ENCODE measurements at regions not wholly inside any gene's neighbourhood (a gene's known extent, or its start where the extent isn't known, plus 50 kb on each side); places are given as distances from the start of the nearest gene placed in this dataset.

DNA sequence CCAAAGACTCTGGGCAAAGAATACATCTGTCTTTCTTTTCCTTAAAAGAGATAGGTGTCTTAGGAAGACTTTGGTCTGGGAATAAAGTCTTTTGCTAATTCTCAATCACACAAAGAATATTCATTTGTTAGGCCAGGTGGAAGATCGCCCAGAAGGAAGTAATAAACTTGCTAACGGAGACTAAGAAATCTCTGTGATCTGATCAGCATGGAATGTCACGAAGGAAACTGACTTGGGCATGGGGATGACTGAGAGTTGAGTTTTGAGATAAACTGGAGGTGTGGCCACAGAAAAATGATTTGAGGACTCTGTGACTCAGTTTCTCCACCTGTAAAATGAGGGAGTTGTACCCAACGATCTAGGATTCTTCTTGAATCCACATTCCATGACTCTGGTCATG, 161.1 kb upstream of the SVIL start:
- H2AFZ ChIP-seq (ENCODE audit: low read depth, low read length): no peak overlapping the region
- no peaks in the 10 kb centered on the region for H3K4me1 ChIP-seq (ENCODE audit: insufficient read depth, low read length)
- no peaks in the 10 kb centered on the region for H3K36me3 ChIP-seq (ENCODE audit: insufficient read depth, low read length)
- H3K27me3 ChIP-seq (ENCODE audit: insufficient read depth, low read length): peaks cover 3% of the 10 kb centered on the region
- H3K9me3 ChIP-seq (ENCODE audit: low read length): no peaks in the 10 kb centered on the region
- H3K4me3 ChIP-seq (ENCODE audit: low read length): no peak overlapping the region

GRCh38 chr10:29794776-29795611, 160.2 kb upstream of the SVIL start:
- no peaks in the 10 kb centered on the region for H3K9me3 ChIP-seq (ENCODE audit: low read length)
- peaks cover 3% of the 10 kb centered on the region for H3K27me3 ChIP-seq (ENCODE audit: insufficient read depth, low read length)
- H3K4me3 ChIP-seq (ENCODE audit: low read length): no peak overlapping the region
- H2AFZ ChIP-seq (ENCODE audit: low read depth, low read length): no peak overlapping the region
- H3K36me3 ChIP-seq (ENCODE audit: insufficient read depth, low read length): no peaks in the 10 kb centered on the region
- H3K4me1 ChIP-seq (ENCODE audit: insufficient read depth, low read length): no peaks in the 10 kb centered on the region

GRCh38 chr10:29791773-29792172, 157.0 kb upstream of the SVIL start:
- Histone ChIP-seq H3K4me1 (ENCODE audit: insufficient read depth, low read length) (no peaks in the 10 kb centered on the region), H3K27me3 (ENCODE audit: insufficient read depth, low read length) (no peaks in the 10 kb centered on the region), H3K9me3 (ENCODE audit: low read length) (no peaks in the 10 kb centered on the region), H3K36me3 (ENCODE audit: insufficient read depth, low read length) (no peaks in the 10 kb centered on the region), H3K4me3 (ENCODE audit: low read length) (no peak overlapping the region), H2AFZ (ENCODE audit: low read depth, low read length) (peak overlapping the region; percentile 26)

- Histone ChIP-seq H2AFZ (ENCODE audit: low read depth, low read length) (no peak overlapping the region), H3K36me3 (ENCODE audit: insufficient read depth, low read length) (no peaks in the 10 kb centered on the region), H3K4me1 (ENCODE audit: insufficient read depth, low read length) (no peaks in the 10 kb centered on the region), H3K4me3 (ENCODE audit: low read length) (no peak overlapping the region), H3K27me3 (ENCODE audit: insufficient read depth, low read length) (no peaks in the 10 kb centered on the region), H3K9me3 (ENCODE audit: low read length) (no peaks in the 10 kb centered on the region)
Observed at GRCh38 chr10:29790207-29790606, 155.4 kb upstream of the SVIL start.

GRCh38 chr10:29788113-29788512, 153.3 kb upstream of the SVIL start:
- no peak overlapping the region for H3K4me3 ChIP-seq (ENCODE audit: low read length)
- H3K9me3 ChIP-seq (ENCODE audit: low read length): no peaks in the 10 kb centered on the region
- H3K4me1 ChIP-seq (ENCODE audit: insufficient read depth, low read length): no peaks in the 10 kb centered on the region
- H3K36me3 ChIP-seq (ENCODE audit: insufficient read depth, low read length): no peaks in the 10 kb centered on the region
- no peaks in the 10 kb centered on the region for H3K27me3 ChIP-seq (ENCODE audit: insufficient read depth, low read length)
- H2AFZ ChIP-seq (ENCODE audit: low read depth, low read length): no peak overlapping the region

DNA sequence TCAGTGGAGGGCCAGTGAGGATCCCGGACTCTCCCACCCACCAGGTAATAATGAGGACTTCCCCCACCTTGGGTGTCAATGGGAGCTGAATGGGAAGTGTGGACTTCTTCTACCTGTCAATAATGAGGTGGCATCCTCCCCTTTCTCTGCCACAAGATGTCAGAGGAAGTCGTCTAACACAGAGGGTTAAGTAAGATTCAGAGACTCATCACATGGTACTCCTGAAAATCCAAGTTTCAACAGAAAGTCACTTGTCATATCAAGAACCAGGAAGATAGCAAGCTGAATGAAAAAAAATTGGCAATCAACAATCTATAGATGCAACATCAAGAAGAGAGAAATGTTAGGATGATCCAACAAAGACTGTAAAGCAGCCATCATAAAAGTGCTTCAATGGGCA, 150.9 kb upstream of the SVIL start:
- Histone ChIP-seq H3K9me3 (ENCODE audit: low read length) (no peaks in the 10 kb centered on the region), H2AFZ (ENCODE audit: low read depth, low read length) (no peak overlapping the region), H3K4me3 (ENCODE audit: low read length) (no peak overlapping the region), H3K4me1 (ENCODE audit: insufficient read depth, low read length) (no peaks in the 10 kb centered on the region), H3K36me3 (ENCODE audit: insufficient read depth, low read length) (no peaks in the 10 kb centered on the region), H3K27me3 (ENCODE audit: insufficient read depth, low read length) (no peaks in the 10 kb centered on the region)

- H3K4me3 ChIP-seq (ENCODE audit: low read length): no peak overlapping the region
- H3K4me1 ChIP-seq (ENCODE audit: insufficient read depth, low read length): no peaks in the 10 kb centered on the region
- H3K36me3 ChIP-seq (ENCODE audit: insufficient read depth, low read length): no peaks in the 10 kb centered on the region
- no peaks in the 10 kb centered on the region for H3K9me3 ChIP-seq (ENCODE audit: low read length)
- no peak overlapping the region for H2AFZ ChIP-seq (ENCODE audit: low read depth, low read length)
- no peaks in the 10 kb centered on the region for H3K27me3 ChIP-seq (ENCODE audit: insufficient read depth, low read length)
Observed at GRCh38 chr10:29784175-29784773, 149.5 kb upstream of the SVIL start.

DNA sequence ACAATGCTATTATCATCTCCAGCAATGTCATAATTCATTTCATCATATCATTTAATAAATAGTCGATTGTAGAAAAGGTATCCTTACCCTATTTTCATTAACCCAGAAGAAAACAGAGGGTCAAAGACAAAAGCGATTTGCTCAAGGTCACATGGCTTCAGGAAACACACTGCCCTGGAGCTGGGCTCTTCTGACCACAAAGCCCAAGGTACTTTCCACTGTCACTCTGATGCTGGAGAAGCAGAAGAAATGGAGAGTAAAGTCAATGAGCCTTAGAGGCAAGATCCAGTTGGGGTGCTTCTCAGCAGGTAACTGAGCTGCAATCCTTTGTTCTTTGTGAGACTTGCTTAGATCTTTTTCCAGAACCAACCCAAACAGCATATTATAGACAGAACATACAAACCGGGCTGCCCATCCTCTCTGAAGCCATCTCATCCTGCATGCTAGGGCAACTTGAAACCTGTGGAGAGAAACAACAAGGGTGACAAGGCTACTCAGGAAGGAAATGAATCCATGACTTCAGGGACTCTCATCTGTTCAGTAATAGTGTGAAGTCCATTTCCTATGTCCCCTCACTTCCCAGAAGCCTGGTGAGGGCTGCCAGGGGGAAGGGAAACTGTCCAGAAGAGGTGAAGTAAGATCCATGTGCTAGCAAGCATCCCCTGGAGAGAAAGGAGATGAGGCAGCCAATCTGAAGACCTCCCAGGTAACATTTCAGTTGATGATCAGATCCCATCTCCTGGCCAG, 148.6 kb upstream of the SVIL start:
- Histone ChIP-seq H3K36me3 (ENCODE audit: insufficient read depth, low read length) (no peaks in the 10 kb centered on the region), H2AFZ (ENCODE audit: low read depth, low read length) (no peak overlapping the region), H3K4me3 (ENCODE audit: low read length) (no peak overlapping the region), H3K4me1 (ENCODE audit: insufficient read depth, low read length) (no peaks in the 10 kb centered on the region), H3K9me3 (ENCODE audit: low read length) (no peaks in the 10 kb centered on the region), H3K27me3 (ENCODE audit: insufficient read depth, low read length) (no peaks in the 10 kb centered on the region)

DNA sequence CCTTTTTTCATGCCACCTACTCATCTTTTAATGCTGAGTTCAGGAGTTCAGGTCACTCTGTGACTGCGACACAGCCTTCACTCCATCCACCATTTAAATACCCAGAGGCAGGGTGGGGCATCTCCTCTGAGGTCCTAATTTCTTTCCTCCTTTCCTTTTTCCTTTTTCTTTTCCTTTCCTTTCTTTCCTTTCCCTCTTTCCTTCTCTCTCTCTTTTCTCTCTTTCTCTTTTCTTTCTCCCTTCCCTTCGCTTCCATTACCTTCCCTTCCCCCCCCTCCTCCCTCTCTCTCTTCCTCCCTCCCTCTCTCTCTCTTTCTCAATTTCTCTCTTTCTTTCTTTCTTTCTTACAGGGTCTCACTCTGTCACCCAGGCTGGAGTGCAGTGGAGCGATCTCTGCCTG, 145.9 kb upstream of the SVIL start:
- H3K9me3 ChIP-seq (ENCODE audit: low read length): no peaks in the 10 kb centered on the region
- H2AFZ ChIP-seq (ENCODE audit: low read depth, low read length): no peak overlapping the region
- no peaks in the 10 kb centered on the region for H3K27me3 ChIP-seq (ENCODE audit: insufficient read depth, low read length)
- no peaks in the 10 kb centered on the region for H3K36me3 ChIP-seq (ENCODE audit: insufficient read depth, low read length)
- no peak overlapping the region for H3K4me3 ChIP-seq (ENCODE audit: low read length)
- no peaks in the 10 kb centered on the region for H3K4me1 ChIP-seq (ENCODE audit: insufficient read depth, low read length)

- Histone ChIP-seq H2AFZ (ENCODE audit: low read depth, low read length) (no peak overlapping the region), H3K4me3 (ENCODE audit: low read length) (no peak overlapping the region), H3K27me3 (ENCODE audit: insufficient read depth, low read length) (no peaks in the 10 kb centered on the region), H3K4me1 (ENCODE audit: insufficient read depth, low read length) (no peaks in the 10 kb centered on the region), H3K36me3 (ENCODE audit: insufficient read depth, low read length) (no peaks in the 10 kb centered on the region), H3K9me3 (ENCODE audit: low read length) (no peaks in the 10 kb centered on the region)
Observed at GRCh38 chr10:29780096-29780495, 145.3 kb upstream of the SVIL start.

GRCh38 chr10:29776246-29776645, 141.5 kb upstream of the SVIL start:
- H3K36me3 ChIP-seq (ENCODE audit: insufficient read depth, low read length): no peaks in the 10 kb centered on the region
- H3K27me3 ChIP-seq (ENCODE audit: insufficient read depth, low read length): no peaks in the 10 kb centered on the region
- no peaks in the 10 kb centered on the region for H3K9me3 ChIP-seq (ENCODE audit: low read length)
- no peaks in the 10 kb centered on the region for H3K4me1 ChIP-seq (ENCODE audit: insufficient read depth, low read length)
- no peak overlapping the region for H3K4me3 ChIP-seq (ENCODE audit: low read length)
- H2AFZ ChIP-seq (ENCODE audit: low read depth, low read length): no peak overlapping the region

- no peaks in the 10 kb centered on the region for H3K4me1 ChIP-seq (ENCODE audit: insufficient read depth, low read length)
- no peak overlapping the region for H3K4me3 ChIP-seq (ENCODE audit: low read length)
- no peaks in the 10 kb centered on the region for H3K36me3 ChIP-seq (ENCODE audit: insufficient read depth, low read length)
- no peaks in the 10 kb centered on the region for H3K9me3 ChIP-seq (ENCODE audit: low read length)
- no peak overlapping the region for H2AFZ ChIP-seq (ENCODE audit: low read depth, low read length)
- H3K27me3 ChIP-seq (ENCODE audit: insufficient read depth, low read length): no peaks in the 10 kb centered on the region
Observed at GRCh38 chr10:29774475-29774874, 139.7 kb upstream of the SVIL start.

DNA sequence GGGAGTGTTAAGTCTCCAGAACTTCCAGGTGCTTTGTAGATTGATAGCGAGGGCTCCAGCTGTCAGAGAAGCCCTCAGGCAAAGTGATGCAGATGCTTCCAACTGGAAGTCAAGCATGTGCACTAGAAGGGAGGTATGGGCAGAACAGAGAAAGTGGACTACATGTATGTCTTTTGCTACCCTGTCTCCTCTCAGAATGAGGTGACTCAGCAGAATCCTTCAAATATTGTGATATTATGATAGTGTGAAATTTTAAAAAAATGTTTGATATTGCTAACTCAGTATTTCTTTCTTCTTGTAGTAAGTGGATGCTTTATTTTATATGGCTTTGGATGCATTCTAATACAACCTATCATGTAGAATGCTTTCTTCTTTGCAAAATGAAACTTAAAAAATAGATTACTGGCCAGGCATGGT, 138.9 kb upstream of the SVIL start:
- no peak overlapping the region for H3K4me3 ChIP-seq (ENCODE audit: low read length)
- no peaks in the 10 kb centered on the region for H3K27me3 ChIP-seq (ENCODE audit: insufficient read depth, low read length)
- no peaks in the 10 kb centered on the region for H3K36me3 ChIP-seq (ENCODE audit: insufficient read depth, low read length)
- H3K9me3 ChIP-seq (ENCODE audit: low read length): no peaks in the 10 kb centered on the region
- no peak overlapping the region for H2AFZ ChIP-seq (ENCODE audit: low read depth, low read length)
- no peaks in the 10 kb centered on the region for H3K4me1 ChIP-seq (ENCODE audit: insufficient read depth, low read length)

Measured in neuron (in vitro differentiated cells).